RPMI8226 (cell line): ENCODE measurements at regions not wholly inside any gene's neighbourhood (a gene's known extent, or its start where the extent isn't known, plus 50 kb on each side); places are given as distances from the start of the nearest gene placed in this dataset.

Experiments used
- DNase-seq: peaks from one replicate; pipeline ENCODE4 v3.0.0-alpha.2; 2015

GRCh38 chr6:119476554-119476953, 127.0 kb upstream of the MAN1A1 start:
- peak; percentile 63 for DNase-seq

GRCh38 chr6:119476024-119476423, 126.5 kb upstream of the MAN1A1 start:
- peak; percentile 31 for DNase-seq

GRCh38 chr6:119470893-119471542, 121.5 kb upstream of the MAN1A1 start:
- no peak for DNase-seq

GRCh38 chr6:119467488-119468081, 118.0 kb upstream of the MAN1A1 start:
- no peak for DNase-seq

- no peak for DNase-seq
Measured at GRCh38 chr6:119466226-119466625, 116.7 kb upstream of the MAN1A1 start.

GRCh38 chr6:119463081-119463626, 113.6 kb upstream of the MAN1A1 start:
- DNase-seq, result peak; percentile 49

- DNase-seq, result no peak
Measured at GRCh38 chr6:119461187-119461586, 111.6 kb upstream of the MAN1A1 start.

- peak; percentile 41 for DNase-seq
Measured at GRCh38 chr6:119459207-119459974, 109.8 kb upstream of the MAN1A1 start.

GRCh38 chr6:119454714-119455113, 105.2 kb upstream of the MAN1A1 start:
- DNase-seq, result no peak

GRCh38 chr6:119453242-119454200, 104.0 kb upstream of the MAN1A1 start:
- peak; percentile 21 for DNase-seq

- DNase-seq, result peak; percentile 50
Measured at GRCh38 chr6:119449331-119450156, 100.0 kb upstream of the MAN1A1 start.

- DNase-seq, result no peak
Measured at GRCh38 chr6:119447921-119448320, 98.4 kb upstream of the MAN1A1 start.

GRCh38 chr6:119446609-119447008, 97.0 kb upstream of the MAN1A1 start:
- peak; percentile 9 for DNase-seq

- DNase-seq, result peak; percentile 11
Measured at GRCh38 chr6:119446115-119446554, 96.6 kb upstream of the MAN1A1 start.

GRCh38 chr6:119445666-119446065, 96.1 kb upstream of the MAN1A1 start:
- no peak for DNase-seq

- peak; percentile 47 for DNase-seq
Measured at GRCh38 chr6:119444642-119445557, 95.3 kb upstream of the MAN1A1 start.

- peak; percentile 25 for DNase-seq
Measured at GRCh38 chr6:119443993-119444641, 94.6 kb upstream of the MAN1A1 start.

GRCh38 chr6:119442776-119443184, 93.2 kb upstream of the MAN1A1 start:
- peak; percentile 85 for DNase-seq

GRCh38 chr6:119440953-119441352, 91.4 kb upstream of the MAN1A1 start:
- DNase-seq, result no peak

GRCh38 chr6:119436583-119436982, 87.0 kb upstream of the MAN1A1 start:
- no peak for DNase-seq
